ENCODE measurements at regions not wholly inside any gene's neighbourhood (a gene's known extent, or its start where the extent isn't known, plus 50 kb on each side); places are given as distances from the start of the nearest gene placed in this dataset.

GRCh38 chr3:89699229-89699628 is 591.8 kb downstream of the EPHA3 start:
- H3K27ac ChIP-seq (ENCODE audit: low read depth in 1 of 2, low read length in 1 of 2), result no peak overlapping the region
- H3K4me1 ChIP-seq (ENCODE audit: control insufficient read depth in 5 of 5, insufficient read depth in 5 of 5, low read length in 5 of 5), result no peaks in the 10 kb centered on the region
- no peak overlapping the region for H3K9ac ChIP-seq (ENCODE audit: insufficient read depth in 1 of 2, low read length in 2 of 2)
- no peaks in the 10 kb centered on the region for H3K27me3 ChIP-seq (ENCODE audit: control insufficient read depth in 3 of 3, insufficient read depth in 3 of 3, low read length in 2 of 3)
- ATAC-seq (ENCODE audit: insufficient read depth, low FRiP score) (no peak), DNase-seq (no peak)
- peaks cover 0 to 9% (median under 1%) of the 10 kb centered on the region in 4 donors for H3K9me3 ChIP-seq (ENCODE audit: control insufficient read depth in 4 of 4, insufficient read depth in 3 of 4, low read length in 3 of 4)
- 90 to 94% methylated on average over 4 of the region's 4 CpGs for WGBS, 2 donors
- H3K36me3 ChIP-seq (ENCODE audit: control insufficient read depth in 4 of 4, insufficient read depth in 4 of 4, low read length in 4 of 4), result no peaks in the 10 kb centered on the region
- no peak overlapping the region for H3K4me3 ChIP-seq
- TF ChIP-seq CTCF (IDR thresholded peaks at IDR 0.05; ENCODE audit: control extremely low read depth, extremely low read depth), result no peak

GRCh38 chr3:89699771-89700170 is 592.4 kb downstream of the EPHA3 start:
- Histone ChIP-seq H3K27ac (ENCODE audit: low read depth in 1 of 2, low read length in 1 of 2) (no peak overlapping the region), H3K9ac (ENCODE audit: insufficient read depth in 1 of 2, low read length in 2 of 2) (no peak overlapping the region), H3K27me3 (ENCODE audit: control insufficient read depth in 3 of 3, insufficient read depth in 3 of 3, low read length in 2 of 3) (no peaks in the 10 kb centered on the region), H3K9me3 (ENCODE audit: control insufficient read depth in 4 of 4, insufficient read depth in 3 of 4, low read length in 3 of 4) (peaks cover 0 to 9% (median under 1%) of the 10 kb centered on the region in 4 donors), H3K4me3 (no peak overlapping the region), H3K4me1 (ENCODE audit: control insufficient read depth in 5 of 5, insufficient read depth in 5 of 5, low read length in 5 of 5) (no peaks in the 10 kb centered on the region), H3K36me3 (ENCODE audit: control insufficient read depth in 4 of 4, insufficient read depth in 4 of 4, low read length in 4 of 4) (no peaks in the 10 kb centered on the region)
- ATAC-seq (ENCODE audit: insufficient read depth, low FRiP score) (no peak), DNase-seq (no peak)
- WGBS, 2 donors, result 95 to 97% methylated on average over 1 of the region's 1 CpG
- TF ChIP-seq CTCF (IDR thresholded peaks at IDR 0.05; ENCODE audit: control extremely low read depth, extremely low read depth), result no peak

GRCh38 chr3:89702404-89702803 is 595.0 kb downstream of the EPHA3 start:
- Histone ChIP-seq H3K9ac (ENCODE audit: insufficient read depth in 1 of 2, low read length in 2 of 2) (no peak overlapping the region), H3K36me3 (ENCODE audit: control insufficient read depth in 4 of 4, insufficient read depth in 4 of 4, low read length in 4 of 4) (no peaks in the 10 kb centered on the region), H3K4me3 (no peak overlapping the region), H3K27ac (ENCODE audit: low read depth in 1 of 2, low read length in 1 of 2) (no peak overlapping the region), H3K27me3 (ENCODE audit: control insufficient read depth in 3 of 3, insufficient read depth in 3 of 3, low read length in 2 of 3) (no peaks in the 10 kb centered on the region), H3K9me3 (ENCODE audit: control insufficient read depth in 4 of 4, insufficient read depth in 3 of 4, low read length in 3 of 4) (peaks cover 0 to 9% (median under 1%) of the 10 kb centered on the region in 4 donors), H3K4me1 (ENCODE audit: control insufficient read depth in 5 of 5, insufficient read depth in 5 of 5, low read length in 5 of 5) (no peaks in the 10 kb centered on the region)
- 78 to 81% methylated on average over 5 of the region's 5 CpGs for WGBS, 2 donors
- no peak for ATAC-seq (ENCODE audit: insufficient read depth, low FRiP score)
- no peak for TF ChIP-seq CTCF (IDR thresholded peaks at IDR 0.05; ENCODE audit: control extremely low read depth, extremely low read depth)
- no peak for DNase-seq

- no peak for TF ChIP-seq CTCF (IDR thresholded peaks at IDR 0.05; ENCODE audit: control extremely low read depth, extremely low read depth)
- 85 to 90% methylated on average over 3 of the region's 3 CpGs for WGBS, 2 donors
Observed at GRCh38 chr3:89713196-89713595, 605.8 kb downstream of the EPHA3 start.

More at GRCh38 chr3:89713196-89713595, 605.8 kb downstream of the EPHA3 start:
- H3K27me3 ChIP-seq (ENCODE audit: control insufficient read depth in 3 of 3, insufficient read depth in 3 of 3, low read length in 2 of 3), result no peaks in the 10 kb centered on the region
- H3K9me3 ChIP-seq (ENCODE audit: control insufficient read depth in 4 of 4, insufficient read depth in 3 of 4, low read length in 3 of 4), result peaks cover 0 to 2% (median 0%) of the 10 kb centered on the region in 4 donors
- H3K4me3 ChIP-seq, result no peak overlapping the region
- no peak overlapping the region for H3K9ac ChIP-seq (ENCODE audit: insufficient read depth in 1 of 2, low read length in 2 of 2)
- H3K36me3 ChIP-seq (ENCODE audit: control insufficient read depth in 4 of 4, insufficient read depth in 4 of 4, low read length in 4 of 4), result no peaks in the 10 kb centered on the region
- ATAC-seq (ENCODE audit: insufficient read depth, low FRiP score) (no peak), DNase-seq (no peak)
- H3K27ac ChIP-seq (ENCODE audit: low read depth in 1 of 2, low read length in 1 of 2), result no peak overlapping the region
- no peaks in the 10 kb centered on the region for H3K4me1 ChIP-seq (ENCODE audit: control insufficient read depth in 5 of 5, insufficient read depth in 5 of 5, low read length in 5 of 5)
